Skeletal muscle tissue (tissue), 3 donors: ENCODE measurements at regions not wholly inside any gene's neighbourhood (a gene's known extent, or its start where the extent isn't known, plus 50 kb on each side); places are given as distances from the start of the nearest gene placed in this dataset.
"Not testable (repeated sequence)": the region's sequence is repeated elsewhere in the genome, so short reads cannot be mapped to it uniquely, and the experiment has no call there.

Source experiments
- H3K27ac ChIP-seq: one replicate; pipeline ENCODE4 v1.7.0; 2013; ENCODE audit warnings: mild to moderate bottlenecking, low read depth, low read length, inconsistent platforms
- H3K27me3 ChIP-seq, 3 donors: one replicate each; pipeline ENCODE4 v1.7.0; 2013; ENCODE audit warnings: low read length in 3 of 3; ENCODE audit not compliant: control insufficient read depth in 3 of 3, insufficient read depth in 3 of 3
- H3K36me3 ChIP-seq, 3 donors: one replicate each; pipeline ENCODE4 v1.7.0; 2013; ENCODE audit warnings: low read length in 3 of 3; ENCODE audit not compliant: control insufficient read depth in 3 of 3, insufficient read depth in 3 of 3
- H3K4me1 ChIP-seq, 3 donors: one replicate each; pipeline ENCODE4 v1.7.0; 2013; ENCODE audit warnings: low read length in 3 of 3, mild to moderate bottlenecking in 3 of 3; ENCODE audit not compliant: control insufficient read depth in 3 of 3, insufficient read depth in 3 of 3
- H3K4me3 ChIP-seq, 3 donors: one replicate each; pipeline ENCODE4 v1.7.0; 2013; ENCODE audit warnings: low read length in 3 of 3
- H3K9ac ChIP-seq, 3 donors: one replicate each; pipeline ENCODE4 v1.7.0; 2013; ENCODE audit warnings: low read length in 3 of 3, mild to moderate bottlenecking in 3 of 3, moderate library complexity in 2 of 3, low read depth in 1 of 3
- H3K9me3 ChIP-seq, 3 donors: one replicate each; pipeline ENCODE4 v1.7.0; 2013; ENCODE audit warnings: low read length in 3 of 3; ENCODE audit not compliant: control insufficient read depth in 3 of 3
- donor health status: Osteomylitis.

DNA sequence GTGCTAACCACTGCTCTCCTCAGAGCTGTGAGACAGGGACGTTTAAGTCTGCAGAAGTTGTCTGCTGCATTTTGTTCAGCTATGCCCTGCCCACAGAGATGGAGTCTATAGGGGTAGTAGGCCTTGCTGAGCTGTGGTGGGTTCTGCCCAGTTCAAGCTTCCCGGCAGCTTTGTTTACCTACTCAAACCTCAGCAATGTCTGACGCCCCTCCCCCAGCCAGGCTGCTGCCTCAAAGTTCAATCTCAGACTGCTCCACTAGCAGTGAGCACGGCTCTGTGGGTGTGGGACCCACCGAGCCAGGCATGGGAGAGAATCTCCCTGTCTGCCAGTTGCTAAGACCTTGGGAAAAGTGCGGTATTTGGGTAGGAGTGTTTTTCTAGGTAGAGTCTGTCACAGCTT lies 387.8 kb upstream of the SLC39A10 start:
- Histone ChIP-seq H3K9ac (no peak overlapping the region), H3K27me3 (no peaks in the 10 kb centered on the region), H3K9me3 (no peaks in the 10 kb centered on the region), H3K27ac (no peak overlapping the region), H3K36me3 (no peaks in the 10 kb centered on the region), H3K4me3 (no peak overlapping the region), H3K4me1 (no peaks in the 10 kb centered on the region)

DNA sequence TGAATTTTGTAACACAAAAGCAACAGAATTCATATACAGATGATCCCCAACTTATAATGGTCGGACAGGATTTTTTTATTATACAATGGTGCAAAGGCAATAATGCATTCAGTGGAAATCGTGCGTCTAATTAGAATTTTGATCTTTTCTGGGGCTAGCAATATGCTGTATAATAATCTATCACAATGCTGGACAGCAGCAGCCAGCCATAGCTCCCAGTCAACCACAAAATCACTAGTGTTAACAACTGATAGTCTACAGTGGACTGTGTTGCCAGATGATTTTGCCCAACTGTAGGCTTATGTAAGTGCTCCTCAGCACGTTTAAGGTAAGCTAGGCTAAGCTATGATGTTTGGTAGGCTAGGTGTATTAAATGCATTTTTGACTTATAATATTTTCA lies 399.0 kb upstream of the SLC39A10 start:
- H3K4me1 ChIP-seq = no peaks in the 10 kb centered on the region

GRCh38 chr2:195252018-195252417 lies 405.0 kb upstream of the SLC39A10 start:
- no peaks in the 10 kb centered on the region for H3K4me1 ChIP-seq
- H3K9ac ChIP-seq = no peak overlapping the region
- H3K4me3 ChIP-seq = no peak overlapping the region

More for the DNA sequence above, 399.0 kb upstream of the SLC39A10 start:
- Histone ChIP-seq H3K4me3 (no peak overlapping the region), H3K27me3 (no peaks in the 10 kb centered on the region), H3K27ac (no peak overlapping the region), H3K36me3 (no peaks in the 10 kb centered on the region), H3K9ac (no peak overlapping the region), H3K9me3 (no peaks in the 10 kb centered on the region)

DNA sequence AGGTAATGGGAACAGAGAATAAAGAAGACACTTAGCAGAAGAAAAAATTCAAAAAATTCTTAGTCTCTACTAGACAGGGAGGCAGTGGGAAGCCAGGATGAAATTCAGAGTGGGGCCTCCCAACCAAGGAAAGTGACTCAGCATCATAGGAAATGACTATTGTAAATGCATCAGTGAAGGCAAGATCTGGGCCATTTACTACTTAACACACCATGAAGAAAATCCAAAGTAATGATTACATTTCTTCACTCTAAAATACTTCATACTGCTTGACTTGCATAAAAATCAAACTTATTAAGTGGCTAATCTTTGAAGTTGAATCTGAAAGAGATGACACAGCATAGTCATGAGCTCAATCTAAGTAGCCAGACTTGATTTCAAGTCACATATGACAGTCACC lies 405.8 kb upstream of the SLC39A10 start:
- H3K9me3 ChIP-seq = no peaks in the 10 kb centered on the region
- H3K36me3 ChIP-seq = no peaks in the 10 kb centered on the region
- no peaks in the 10 kb centered on the region for H3K27me3 ChIP-seq
- no peak overlapping the region for H3K9ac ChIP-seq
- no peak overlapping the region for H3K27ac ChIP-seq
- H3K4me3 ChIP-seq = no peak overlapping the region
- H3K4me1 ChIP-seq = no peaks in the 10 kb centered on the region

More at GRCh38 chr2:195252018-195252417, 405.0 kb upstream of the SLC39A10 start:
- no peaks in the 10 kb centered on the region for H3K27me3 ChIP-seq
- H3K9me3 ChIP-seq = no peaks in the 10 kb centered on the region
- no peak overlapping the region for H3K27ac ChIP-seq
- no peaks in the 10 kb centered on the region for H3K36me3 ChIP-seq

DNA sequence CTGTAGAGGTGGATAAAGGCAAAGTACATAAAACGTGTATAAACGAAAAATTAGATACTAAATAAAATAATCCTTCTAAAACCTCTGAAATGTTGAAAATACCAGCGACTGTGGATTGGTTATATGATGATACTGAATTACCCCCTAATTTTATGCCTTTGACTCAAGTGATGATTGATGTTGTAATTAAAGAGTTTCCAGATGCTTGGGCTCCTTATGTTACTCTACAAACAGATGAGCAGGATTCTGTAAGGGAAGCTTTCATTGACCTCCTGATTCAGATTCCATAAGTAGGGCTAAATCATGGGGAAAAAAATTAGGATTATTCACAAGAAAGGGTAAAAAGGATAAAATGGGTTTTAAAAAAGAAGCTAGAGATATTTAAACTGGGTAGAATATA lies 418.2 kb upstream of the SLC39A10 start:
- no peaks in the 10 kb centered on the region for H3K4me1 ChIP-seq
- H3K9me3 ChIP-seq = no peaks in the 10 kb centered on the region
- no peaks in the 10 kb centered on the region for H3K27me3 ChIP-seq
- H3K36me3 ChIP-seq = no peaks in the 10 kb centered on the region
- H3K4me3 ChIP-seq = no peak overlapping the region
- H3K9ac ChIP-seq = no peak overlapping the region
- no peak overlapping the region for H3K27ac ChIP-seq

DNA sequence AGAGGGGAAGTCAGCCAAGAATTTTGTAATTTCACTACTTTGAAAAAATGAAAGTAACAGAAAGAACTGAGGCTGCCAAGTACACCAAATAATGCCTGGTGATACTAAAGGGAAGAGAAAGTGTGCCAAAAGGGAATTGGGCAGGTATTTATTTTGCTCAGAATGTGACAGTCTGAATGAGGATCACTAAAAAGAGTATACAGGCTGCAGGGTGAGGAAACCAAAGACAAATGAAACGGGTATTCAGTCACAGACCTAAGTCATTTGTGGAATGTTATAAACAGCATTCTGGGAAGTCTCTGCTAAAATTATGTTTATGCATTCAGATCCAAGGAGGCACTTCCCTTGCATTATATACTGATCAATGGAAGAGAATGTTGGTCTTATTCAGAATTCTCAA lies 418.6 kb upstream of the SLC39A10 start:
- H3K4me1 ChIP-seq = no peaks in the 10 kb centered on the region
- no peak overlapping the region for H3K4me3 ChIP-seq
- H3K36me3 ChIP-seq = no peaks in the 10 kb centered on the region
- no peak overlapping the region for H3K27ac ChIP-seq
- H3K9ac ChIP-seq = no peak overlapping the region
- no peaks in the 10 kb centered on the region for H3K9me3 ChIP-seq
- no peaks in the 10 kb centered on the region for H3K27me3 ChIP-seq

- H3K36me3 ChIP-seq, H3K4me1 ChIP-seq, H3K27ac ChIP-seq, H3K27me3 ChIP-seq, H3K9me3 ChIP-seq, H3K9ac ChIP-seq, H3K4me3 ChIP-seq: not testable (repeated sequence)
Observed at GRCh38 chr2:195228547-195228946, 428.5 kb upstream of the SLC39A10 start.

GRCh38 chr2:195214072-195214471 lies 443.0 kb upstream of the SLC39A10 start:
- Histone ChIP-seq H3K9ac (no peak overlapping the region), H3K27me3 (no peaks in the 10 kb centered on the region), H3K36me3 (no peaks in the 10 kb centered on the region), H3K4me3 (no peak overlapping the region), H3K9me3 (no peaks in the 10 kb centered on the region), H3K27ac (no peak overlapping the region), H3K4me1 (no peaks in the 10 kb centered on the region)

DNA sequence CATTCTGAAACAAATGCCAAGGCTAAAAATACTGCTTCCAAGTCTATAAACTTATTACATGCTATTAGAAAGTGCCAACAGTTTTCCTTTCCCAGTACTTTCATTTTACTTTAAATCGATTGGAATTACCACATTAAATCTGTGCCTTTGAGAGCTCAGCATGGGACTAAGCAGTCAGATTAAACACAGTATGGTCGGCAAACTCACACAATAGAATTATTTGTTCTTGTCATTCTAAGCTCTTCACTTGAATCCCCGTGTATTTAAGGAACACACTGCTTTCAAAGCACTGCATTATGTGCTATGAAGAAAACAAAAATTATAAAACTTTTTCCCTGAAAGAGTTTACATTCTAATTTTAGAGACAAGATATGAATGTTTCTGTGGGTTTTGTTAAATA lies 444.4 kb upstream of the SLC39A10 start:
- no peak overlapping the region for H3K4me3 ChIP-seq
- no peaks in the 10 kb centered on the region for H3K36me3 ChIP-seq
- no peak overlapping the region for H3K9ac ChIP-seq
- H3K27ac ChIP-seq = no peak overlapping the region
- no peaks in the 10 kb centered on the region for H3K27me3 ChIP-seq
- H3K4me1 ChIP-seq = no peaks in the 10 kb centered on the region
- no peaks in the 10 kb centered on the region for H3K9me3 ChIP-seq

DNA sequence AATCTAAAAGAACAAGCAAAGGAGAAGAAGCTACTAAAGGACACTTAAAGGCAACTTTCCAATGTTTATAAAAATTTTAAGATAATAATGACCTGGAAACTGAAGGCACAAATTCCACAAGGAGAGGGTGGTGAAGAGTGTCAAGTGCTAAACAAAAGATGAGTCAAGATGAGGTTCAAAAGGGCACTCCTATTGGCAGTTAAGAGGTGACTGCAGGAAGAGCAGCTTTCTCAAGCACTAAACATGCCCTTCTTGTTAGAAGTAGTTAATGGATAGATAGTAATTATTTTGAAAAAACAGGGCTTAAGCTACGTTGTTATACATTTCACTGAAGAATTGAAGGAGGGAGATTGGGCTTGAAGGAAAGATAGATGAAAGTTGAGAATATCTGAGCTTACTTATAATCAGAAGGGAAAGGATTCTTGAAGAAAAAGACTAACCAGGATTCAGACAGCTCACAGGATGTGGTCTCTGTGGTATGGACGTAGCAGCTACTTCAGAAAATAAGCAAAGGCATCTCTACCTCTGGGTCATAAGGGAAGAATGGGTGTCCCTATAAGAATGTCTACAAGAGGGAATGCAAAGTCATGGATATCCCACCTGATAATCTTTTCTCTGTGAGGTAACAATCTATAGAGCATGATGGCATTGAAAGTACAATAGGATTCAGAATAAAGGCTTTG lies 454.7 kb upstream of the SLC39A10 start:
- no peaks in the 10 kb centered on the region for H3K4me1 ChIP-seq
- no peaks in the 10 kb centered on the region for H3K36me3 ChIP-seq
- no peak overlapping the region for H3K9ac ChIP-seq
- no peaks in the 10 kb centered on the region for H3K9me3 ChIP-seq
- no peak overlapping the region for H3K27ac ChIP-seq
- H3K27me3 ChIP-seq = no peaks in the 10 kb centered on the region
- no peak overlapping the region for H3K4me3 ChIP-seq
